Stimulated activated CD4-positive, alpha-beta T cell treated with anti-CD3 and anti-CD28 coated beads, Interleukin-4, amount 100 ng/mL, for 48 hours (primary cell): ENCODE measurements at regions not wholly inside any gene's neighbourhood (a gene's known extent, or its start where the extent isn't known, plus 50 kb on each side); places are given as distances from the start of the nearest gene placed in this dataset.

Source experiments
- DNase-seq, 2 donors: peaks; one replicate each; pipeline ENCODE4 v3.0.0-alpha.2; 2020; ENCODE audit warnings: low read depth in 2 of 2

DNA sequence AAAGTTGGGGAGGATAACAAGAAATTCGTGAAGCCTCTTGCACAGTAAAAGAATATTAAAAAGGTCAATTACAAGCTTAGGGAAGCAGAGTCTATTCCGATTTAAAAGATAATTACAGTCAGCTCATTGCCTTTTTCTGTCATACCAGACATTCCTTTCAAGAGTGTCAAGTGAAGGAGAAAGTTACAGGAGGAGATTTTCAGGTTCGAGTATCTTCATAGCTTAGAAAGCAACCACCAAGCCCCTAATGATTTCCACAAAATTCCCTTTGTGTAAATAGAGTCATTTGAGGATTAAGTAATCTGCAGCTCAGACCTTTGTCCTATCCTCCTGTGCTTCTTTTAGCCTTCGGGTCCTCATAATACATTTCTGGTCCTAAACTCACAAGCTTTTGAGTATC is 414.9 kb downstream of the CDH2 start:
- no peak for DNase-seq

- no peak for DNase-seq
Observed at GRCh38 chr18:27752944-27753343, 424.0 kb downstream of the CDH2 start.

DNA sequence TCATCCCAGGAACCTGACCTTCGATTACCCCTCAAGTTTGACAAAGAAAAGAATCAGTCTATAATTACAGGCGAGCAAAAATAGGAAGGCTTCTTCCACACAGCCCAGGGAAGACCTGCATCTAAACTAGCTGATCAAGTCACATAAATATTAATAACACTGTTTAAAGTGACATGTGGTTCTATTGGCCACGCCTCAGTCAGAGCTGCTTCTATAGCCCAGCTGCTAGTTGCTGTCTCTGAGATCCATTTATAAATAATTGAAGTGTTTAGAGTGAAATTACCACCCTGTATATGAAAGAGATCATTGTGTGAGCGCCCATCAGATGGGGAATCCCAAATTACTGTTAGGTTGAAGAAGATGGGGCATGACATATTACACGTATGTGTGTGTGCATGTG is 426.0 kb downstream of the CDH2 start:
- no peak for DNase-seq

DNA sequence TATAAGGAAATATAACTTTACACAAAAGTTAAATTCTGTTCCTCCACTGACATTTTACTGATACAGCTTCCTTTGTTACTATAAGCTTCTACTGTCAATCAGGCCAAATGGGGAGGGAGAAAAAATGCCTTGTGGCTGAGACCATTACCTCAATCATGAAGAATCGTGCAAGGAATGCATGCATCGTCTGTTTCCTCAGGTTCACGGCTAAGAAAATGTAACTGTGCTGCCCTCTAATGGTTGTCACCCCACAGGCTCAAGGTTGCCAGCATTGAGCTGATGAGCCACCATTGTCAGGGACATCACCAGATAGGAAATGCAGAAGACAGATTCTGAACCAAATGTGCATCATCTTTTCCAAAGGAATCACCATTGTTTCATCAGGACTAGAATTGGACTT is 426.9 kb downstream of the CDH2 start:
- DNase-seq, result no peak

DNA sequence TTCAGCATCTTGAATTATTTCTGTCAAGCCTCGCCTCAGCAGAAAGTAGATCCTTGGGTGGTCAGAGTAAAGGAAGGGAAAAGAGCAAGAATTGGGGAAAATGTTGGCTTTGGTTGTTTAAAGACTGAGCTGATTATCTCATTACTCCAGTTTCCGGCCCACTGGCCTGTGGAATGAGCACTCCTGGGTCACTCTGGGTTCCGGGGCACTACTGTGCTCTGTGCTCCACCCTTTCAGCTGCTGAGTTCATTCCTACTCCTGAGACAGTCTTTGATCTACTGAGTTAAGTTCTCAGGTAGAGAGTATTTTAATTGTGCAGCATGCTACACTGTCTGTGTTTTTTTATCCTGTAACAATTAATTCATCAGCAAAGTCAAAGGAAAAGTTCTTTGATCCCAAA is 427.7 kb downstream of the CDH2 start:
- no peak for DNase-seq

- no peak for DNase-seq
Observed at GRCh38 chr18:27746241-27746640, 430.7 kb downstream of the CDH2 start.

- DNase-seq, result no peak
Observed at GRCh38 chr18:27735117-27735516, 441.8 kb downstream of the CDH2 start.

- DNase-seq, result no peak
Observed at GRCh38 chr18:27731211-27731610, 445.7 kb downstream of the CDH2 start.

DNA sequence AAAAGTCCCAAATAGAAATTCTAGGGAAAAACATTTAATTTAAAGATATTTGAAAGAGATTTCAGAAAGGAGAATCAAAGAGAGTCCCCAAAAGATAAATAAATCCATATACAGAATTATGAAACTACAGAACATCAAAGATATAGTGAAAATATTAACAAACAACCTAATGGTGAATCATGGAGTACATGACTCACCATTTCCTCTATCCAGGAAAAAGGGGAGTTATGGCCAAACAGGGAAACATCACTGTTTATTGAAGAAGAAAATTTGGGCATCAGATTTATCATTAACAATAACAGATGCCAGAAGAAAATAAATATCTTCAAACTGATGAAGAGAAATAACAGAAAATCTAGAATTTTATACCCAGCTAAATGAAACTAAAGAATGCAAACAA is 448.3 kb downstream of the CDH2 start:
- no peak for DNase-seq

- no peak for DNase-seq
Observed at GRCh38 chr18:27724362-27724761, 452.6 kb downstream of the CDH2 start.

DNA sequence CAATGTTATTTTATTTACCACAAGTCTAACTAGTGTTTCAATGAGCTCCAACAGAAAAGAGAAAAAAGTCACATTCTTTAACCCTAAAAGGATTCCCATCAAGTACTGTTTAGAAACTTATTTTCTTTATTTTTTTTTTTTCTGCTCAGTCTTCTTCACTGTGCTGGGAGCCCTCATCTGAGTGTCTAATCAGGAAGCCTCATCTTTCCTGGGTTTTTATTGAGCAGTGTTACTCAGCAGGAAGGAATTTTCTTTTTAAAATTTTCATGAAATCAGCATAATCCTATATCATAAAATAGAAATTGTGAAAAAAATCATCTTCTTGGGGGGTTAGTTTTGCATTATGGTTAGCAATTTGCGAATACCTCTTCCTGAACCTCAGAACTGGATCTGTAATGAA is 453.8 kb downstream of the CDH2 start:
- no peak for DNase-seq

- DNase-seq, result no peak
Observed at GRCh38 chr18:27719680-27720079, 457.2 kb downstream of the CDH2 start.

GRCh38 chr18:27717816-27718215 is 459.1 kb downstream of the CDH2 start:
- DNase-seq, result no peak

DNA sequence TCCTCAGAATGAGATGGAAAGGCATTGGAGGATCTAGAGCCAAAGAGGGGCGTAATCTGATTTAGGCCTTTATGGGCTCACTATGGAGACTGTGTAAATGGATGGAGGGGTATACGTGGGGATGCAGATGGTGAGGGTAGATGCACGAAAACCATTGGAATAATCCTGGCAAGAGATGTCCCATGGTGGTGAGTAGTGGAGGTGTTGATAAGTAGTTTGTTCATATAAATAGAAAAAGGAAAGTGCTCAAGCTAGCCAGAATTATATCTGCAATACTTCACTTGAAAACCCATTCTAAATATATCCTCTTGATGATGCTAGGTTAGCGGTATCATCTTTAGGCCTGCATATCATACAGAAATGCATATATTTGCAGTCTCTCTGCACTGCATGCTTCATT is 459.7 kb downstream of the CDH2 start:
- DNase-seq, result no peak

DNA sequence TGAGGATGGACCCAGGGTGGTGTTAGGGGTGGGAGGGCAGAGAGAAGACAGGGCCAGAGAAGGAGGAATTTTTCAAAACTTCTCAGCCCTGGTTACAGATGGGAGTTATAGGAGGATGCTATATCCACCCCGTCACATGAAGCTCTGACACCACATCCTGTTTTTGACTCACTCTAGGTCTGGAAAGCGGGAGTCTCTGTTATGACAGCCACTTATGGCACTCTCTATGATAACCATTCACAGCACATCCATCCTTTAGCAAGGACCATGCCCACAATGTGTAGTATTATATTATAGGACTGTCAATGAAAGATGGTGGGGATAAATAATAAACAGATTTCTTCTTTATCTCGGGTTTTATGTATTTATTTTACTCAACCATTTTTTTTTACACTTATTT is 461.2 kb downstream of the CDH2 start:
- DNase-seq, result no peak

- no peak for DNase-seq
Observed at GRCh38 chr18:27713738-27714095, 463.2 kb downstream of the CDH2 start.

DNA sequence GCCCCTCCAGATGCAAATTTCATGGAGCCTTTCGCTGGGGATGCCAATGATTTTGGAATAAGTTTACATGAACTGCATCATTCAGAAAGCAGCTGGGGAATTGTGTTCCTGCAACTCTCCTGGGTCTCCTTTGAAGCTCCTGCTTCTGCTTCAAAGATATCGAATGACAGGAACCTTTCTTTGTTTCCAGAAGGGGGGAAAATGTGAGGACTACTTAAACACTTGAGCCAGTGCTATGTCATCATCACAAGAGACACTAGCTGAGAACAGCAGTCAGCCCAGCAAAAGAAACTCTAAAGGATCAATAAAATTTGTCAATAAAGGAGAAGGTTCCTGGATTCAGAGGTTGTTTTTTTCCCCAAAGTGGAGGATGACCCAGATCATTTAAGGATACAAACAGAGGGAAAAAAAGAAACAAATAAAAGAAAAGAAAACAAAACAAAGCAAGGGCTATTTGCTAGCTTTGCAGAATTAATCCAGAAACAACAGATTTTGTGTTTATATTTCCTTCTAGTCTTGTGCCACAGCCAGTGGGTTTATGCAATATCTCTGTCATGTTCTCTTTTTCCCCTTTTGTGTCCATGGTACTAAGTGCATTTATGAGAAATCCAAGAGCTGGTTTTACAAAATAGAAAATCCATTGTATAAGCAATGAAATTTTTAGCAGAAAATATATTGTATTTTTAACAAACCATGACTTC is 463.7 kb downstream of the CDH2 start:
- no peak for DNase-seq

DNA sequence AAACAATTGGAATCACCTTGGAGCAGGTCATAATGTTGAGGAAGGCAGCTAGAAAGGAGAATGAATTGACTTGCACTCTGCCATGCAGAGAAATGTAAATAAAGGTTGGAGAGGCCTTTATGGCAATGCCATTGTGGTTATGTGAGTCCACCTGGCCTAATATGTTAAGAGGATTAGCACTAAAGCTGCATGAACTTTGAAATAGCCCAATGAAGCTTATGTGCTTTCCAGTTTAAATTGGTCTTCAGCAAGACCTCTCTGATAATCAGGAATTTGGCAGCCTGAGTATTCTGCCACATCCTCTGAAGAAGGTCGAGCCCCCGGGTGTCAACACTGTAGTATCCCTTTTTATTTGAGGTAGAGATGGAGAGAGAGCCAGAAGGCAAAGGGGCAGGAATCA is 464.9 kb downstream of the CDH2 start:
- DNase-seq, result no peak

- DNase-seq, result no peak
Observed at GRCh38 chr18:27711382-27711781, 465.5 kb downstream of the CDH2 start.

DNA sequence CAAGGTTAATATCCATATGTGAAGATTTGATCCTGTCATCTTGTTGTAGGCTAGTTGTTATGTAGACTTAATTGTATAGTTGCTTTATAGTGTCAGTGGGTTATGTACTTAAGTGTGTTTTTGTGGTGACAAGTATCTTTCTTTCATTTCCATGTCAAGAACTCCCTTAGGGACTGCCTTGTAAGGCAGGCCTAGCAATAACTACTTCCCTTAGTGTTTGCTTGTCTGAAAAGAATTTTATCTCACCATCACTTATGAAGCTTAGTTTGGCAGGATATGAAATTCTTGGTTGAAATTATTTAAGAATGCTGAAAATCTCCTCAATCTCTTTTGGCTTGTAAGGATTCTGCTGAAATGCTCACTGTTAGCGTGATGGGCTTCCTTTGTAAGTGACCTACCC is 467.6 kb downstream of the CDH2 start:
- DNase-seq, result no peak

DNA sequence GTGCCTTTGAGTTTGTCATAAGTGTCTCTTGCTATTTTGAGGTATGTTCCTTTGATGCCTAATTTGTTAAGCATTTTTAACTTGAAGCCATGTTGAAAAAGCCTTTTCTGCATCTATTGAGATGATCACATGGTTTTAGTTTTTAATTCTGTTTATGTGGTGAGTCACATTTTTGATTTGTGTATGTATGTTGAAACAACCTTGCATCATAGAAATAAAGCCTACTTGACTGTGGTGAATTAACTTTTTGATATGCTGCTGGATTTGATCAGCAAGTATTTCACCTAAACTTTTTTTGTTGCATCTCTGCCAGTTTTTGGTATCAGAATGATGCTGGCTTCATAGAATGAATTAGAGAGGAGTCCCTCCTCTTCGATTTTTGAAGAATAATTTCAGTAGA is 469.7 kb downstream of the CDH2 start:
- DNase-seq, result no peak

GRCh38 chr18:27704736-27705361 is 472.1 kb downstream of the CDH2 start:
- DNase-seq, result no peak

DNA sequence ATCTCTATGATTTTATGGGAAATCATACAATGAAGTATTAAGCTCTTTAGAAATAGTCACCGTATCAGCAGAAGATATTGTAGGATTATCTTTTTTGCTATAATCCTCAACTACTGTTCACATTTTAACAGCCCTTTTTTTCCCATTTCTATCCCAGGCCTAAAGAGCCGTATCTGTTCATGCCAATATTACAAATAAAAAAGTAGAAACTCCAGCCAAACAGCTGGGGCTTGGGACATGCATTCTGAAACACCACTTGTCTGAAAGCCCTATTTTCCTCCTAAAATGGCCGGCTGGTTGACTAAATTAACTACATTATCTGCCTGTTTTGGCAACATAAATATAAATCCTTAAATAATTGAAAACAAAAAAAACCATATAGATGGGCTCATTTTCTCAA is 477.8 kb downstream of the CDH2 start:
- DNase-seq, result no peak

DNA sequence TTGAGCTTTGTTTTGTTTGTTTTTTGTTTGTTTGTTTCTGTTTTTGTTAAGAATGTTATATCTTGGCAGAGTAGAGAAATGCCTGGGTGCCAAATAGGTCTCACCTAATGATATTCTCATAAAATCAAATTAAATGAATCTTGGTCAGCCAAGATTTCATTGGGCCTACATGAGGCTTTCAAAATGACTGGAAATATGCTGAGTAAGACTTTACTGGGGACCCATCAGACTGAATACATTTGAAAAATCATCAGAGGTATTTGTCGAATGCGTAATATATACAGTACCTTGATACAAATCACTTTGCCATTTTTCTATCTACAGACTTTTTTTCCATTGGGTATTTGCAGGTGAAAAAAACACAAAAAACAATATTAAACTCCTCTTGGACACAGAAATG is 480.8 kb downstream of the CDH2 start:
- no peak for DNase-seq
